OCI-M2 (cell line): ENCODE measurements at regions not wholly inside any gene's neighbourhood (a gene's known extent, or its start where the extent isn't known, plus 50 kb on each side); places are given as distances from the start of the nearest gene placed in this dataset.
"Not testable (repeated sequence)": the region's sequence is repeated elsewhere in the genome, so short reads cannot be mapped to it uniquely, and the experiment has no call there.

ENCODE experiments used
- DNase-seq: peaks from one replicate; lab custom pipeline; 2025; ENCODE audit not compliant: unreplicated experiment; lab: John Stamatoyannopoulos, UW

DNA sequence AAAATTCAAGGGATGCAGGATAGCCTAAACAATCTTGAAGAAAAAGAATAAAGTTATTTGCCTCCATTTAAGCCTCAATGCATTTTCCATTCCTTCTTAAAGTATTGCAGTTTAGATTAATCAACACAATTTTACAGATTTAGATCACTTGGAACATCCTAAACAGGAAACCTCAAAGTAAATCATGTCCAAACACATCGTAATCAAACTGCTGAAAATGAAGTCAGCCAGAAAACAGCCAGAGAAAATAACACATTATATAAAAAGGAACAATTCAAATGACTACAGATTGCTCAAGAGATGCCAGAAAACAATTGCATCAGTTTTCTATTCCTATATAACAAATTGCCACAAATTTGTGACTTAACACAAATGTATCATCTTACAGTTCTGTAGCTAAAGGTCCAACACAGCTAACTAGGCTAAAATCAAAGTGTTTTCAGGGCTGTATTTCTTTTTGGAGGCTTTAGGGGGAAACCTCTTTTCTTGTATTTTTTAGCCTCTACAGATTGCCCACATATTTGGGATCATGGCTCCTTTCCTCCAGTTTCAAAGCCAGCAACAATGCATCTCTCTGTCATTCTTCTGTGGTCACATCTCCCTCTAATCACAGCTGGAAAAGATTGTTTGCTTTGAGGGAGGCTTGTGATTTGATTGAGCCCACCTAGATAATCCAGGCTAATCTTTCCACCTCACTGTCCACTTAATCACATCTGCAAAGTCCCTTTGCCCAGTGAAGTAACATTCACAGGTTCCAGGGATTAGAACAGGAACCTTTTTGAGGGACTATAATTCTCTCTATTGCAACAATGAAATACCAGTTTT lies 543.3 kb upstream of the UBE2E2 start:
- DNase-seq, result no peak

DNA sequence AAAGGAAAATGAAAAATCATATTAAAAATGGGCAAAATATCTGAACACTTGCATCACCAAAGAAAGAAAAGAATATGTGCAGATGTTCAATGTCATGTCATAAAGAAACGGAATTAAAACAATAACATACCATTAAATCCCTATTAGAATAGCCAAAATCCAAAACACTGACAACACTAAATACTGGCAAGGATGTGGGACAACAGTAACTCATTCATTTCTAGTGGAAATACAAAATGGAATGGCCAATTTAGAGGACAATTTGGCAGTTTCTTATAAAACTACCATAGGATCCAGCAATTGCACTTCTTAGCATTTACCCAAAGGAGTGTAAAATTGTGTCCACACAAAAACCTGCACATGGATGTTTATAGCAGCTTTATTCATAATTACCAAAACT lies 542.5 kb upstream of the UBE2E2 start:
- DNase-seq, result no peak

- no peak for DNase-seq
Measured at GRCh38 chr3:22661121-22661700, 541.9 kb upstream of the UBE2E2 start.

GRCh38 chr3:22665528-22665927 lies 537.6 kb upstream of the UBE2E2 start:
- DNase-seq, result no peak

DNA sequence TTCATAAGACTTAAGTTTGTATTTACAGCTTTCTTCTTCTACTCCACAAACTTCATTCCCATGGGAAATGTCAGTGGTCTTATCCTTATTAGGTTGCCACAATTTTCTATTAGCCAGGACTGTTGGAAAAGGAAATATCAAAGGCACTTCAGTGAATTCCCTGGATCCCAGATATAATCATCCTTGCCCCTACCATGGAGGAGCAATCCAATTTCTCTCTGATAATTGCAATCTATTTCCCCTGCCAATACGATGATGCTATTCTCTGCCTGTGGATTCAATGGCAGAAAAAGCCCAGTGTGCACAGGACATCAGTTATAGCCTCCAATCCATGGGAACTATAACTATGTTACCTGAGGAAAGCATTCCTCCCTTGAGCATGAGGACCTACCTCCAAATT lies 536.4 kb upstream of the UBE2E2 start:
- no peak for DNase-seq

GRCh38 chr3:22671848-22672247 lies 531.3 kb upstream of the UBE2E2 start:
- no peak for DNase-seq

DNA sequence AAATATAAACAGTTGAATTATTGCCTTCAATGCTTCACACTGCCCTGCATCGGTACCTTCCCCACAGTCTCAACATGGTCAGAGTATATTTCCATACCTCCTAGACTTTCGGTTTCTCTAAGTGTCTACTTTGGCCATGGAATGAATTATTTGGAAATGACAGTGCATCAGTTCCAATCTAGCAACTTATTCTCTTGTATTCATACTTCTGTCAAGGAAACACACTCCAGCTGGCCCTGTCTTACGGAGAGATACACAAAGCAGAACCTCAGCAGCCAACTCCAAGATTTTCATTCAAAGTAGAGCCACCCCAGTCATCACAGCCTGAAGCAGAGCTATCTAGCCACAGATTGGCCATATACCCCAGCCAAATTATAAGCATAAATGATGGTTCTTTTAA lies 518.4 kb upstream of the UBE2E2 start:
- DNase-seq, result no peak

DNA sequence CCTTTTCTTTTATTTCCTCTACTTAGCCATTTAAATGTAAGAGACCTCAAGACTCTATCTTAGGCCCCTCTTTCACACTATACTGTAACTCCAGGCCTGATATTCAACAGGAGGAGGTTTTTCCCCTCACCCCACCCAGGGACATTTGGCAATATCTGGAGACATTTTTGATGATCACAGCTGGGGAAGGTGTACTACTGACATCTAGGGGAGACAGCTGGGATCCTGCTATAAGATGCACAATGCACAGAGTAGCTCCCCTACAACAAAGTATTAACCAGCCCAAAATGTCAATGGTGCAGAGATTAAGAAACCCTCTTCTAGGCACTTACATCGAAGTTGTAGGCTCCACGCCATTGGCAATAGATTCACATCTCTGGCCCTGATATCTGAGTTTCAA lies 517.5 kb upstream of the UBE2E2 start:
- DNase-seq, result no peak

GRCh38 chr3:22691407-22691806 lies 511.7 kb upstream of the UBE2E2 start:
- no peak for DNase-seq

DNA sequence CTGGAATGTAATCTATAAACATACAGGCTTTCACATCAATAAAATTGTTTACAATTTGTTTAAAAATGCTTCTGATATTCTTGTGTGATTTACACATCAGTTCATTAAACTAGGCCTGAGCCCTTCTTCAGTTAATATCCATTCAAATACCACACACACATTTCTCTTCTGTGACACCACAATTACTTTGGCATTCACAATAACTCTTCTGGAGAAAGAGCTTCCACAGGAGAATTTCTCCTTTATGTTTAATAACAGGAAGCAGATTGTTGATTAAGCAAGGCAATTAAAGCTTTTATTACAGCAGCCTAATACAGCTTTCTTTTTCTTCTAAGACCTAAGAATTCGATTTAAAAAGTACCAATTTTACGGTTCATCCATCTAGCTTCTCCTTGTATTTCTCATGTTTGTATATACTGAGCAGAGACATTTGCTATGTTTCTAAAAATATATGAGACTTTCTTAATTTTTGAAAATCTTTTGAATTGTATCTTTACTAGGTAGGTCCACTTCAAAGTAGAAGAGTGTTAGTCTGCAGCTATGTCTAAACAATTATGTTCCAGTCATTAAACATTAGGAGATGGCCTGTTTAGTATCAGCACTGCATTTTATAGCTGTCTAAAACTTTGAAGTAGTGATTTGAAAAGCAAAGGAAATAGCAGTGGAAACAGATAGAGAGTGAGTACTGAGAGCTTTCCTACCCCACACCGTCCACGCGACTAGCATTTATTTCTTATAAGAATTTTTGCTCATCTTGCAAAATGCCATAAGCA lies 511.1 kb upstream of the UBE2E2 start:
- no peak for DNase-seq

DNA sequence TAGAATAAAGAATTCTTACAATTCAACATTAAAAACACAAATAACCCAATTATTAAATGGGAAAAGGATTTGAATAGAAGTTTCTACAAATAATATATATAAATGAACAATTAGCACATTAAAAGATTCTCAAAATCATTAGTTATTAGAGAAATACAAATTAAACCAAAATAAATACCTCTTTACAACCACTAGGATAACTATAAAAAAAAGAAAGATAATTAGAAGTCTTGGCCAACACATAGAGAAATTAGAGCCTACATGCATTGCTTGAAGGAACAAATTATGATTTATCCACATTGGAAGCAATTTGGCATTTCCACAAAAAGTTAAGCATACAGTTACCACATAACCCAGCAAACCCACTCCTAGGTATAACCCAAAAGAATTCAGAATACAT lies 502.3 kb upstream of the UBE2E2 start:
- DNase-seq, result no peak

DNA sequence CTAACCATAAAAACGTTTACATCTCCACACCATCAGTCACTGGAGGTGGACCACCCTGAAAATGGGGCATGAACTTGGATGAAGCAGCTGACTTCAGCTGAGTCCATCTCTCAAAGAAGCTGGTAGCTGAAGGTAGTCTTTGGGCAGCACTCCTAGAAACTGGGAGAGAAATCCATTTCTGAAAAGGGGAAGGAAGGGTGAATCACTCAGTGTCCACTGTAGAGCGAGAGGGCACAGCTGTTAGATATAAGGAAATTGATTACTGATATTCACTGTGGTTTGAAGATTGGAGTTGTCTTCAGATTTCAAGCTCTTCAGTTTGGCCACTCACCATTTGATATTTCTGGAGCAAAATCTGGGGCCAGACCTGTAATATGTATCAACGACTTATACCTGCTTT lies 499.0 kb upstream of the UBE2E2 start:
- no peak for DNase-seq

- no peak for DNase-seq
Measured at GRCh38 chr3:22704571-22705354, 498.4 kb upstream of the UBE2E2 start.

DNA sequence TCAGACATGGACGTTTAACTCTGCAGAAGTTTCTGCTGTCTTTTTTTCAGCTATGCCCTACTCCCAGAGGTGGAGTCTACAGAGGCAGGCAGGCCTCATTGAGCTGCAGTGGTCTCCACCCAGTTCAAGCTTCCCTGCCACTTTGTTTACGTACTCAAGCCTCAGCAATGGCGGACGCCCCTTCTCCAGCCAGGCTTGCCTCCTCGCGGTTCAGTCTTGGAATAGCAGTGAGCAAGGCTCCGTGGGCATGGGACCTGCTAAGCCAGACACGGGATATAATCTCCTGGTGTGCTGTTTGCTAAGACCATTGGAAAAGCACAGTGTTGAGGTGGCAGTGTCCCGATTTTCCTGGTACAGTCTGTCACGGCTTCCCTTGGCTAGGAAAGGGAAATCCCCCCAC lies 496.2 kb upstream of the UBE2E2 start:
- not testable (repeated sequence) for DNase-seq

DNA sequence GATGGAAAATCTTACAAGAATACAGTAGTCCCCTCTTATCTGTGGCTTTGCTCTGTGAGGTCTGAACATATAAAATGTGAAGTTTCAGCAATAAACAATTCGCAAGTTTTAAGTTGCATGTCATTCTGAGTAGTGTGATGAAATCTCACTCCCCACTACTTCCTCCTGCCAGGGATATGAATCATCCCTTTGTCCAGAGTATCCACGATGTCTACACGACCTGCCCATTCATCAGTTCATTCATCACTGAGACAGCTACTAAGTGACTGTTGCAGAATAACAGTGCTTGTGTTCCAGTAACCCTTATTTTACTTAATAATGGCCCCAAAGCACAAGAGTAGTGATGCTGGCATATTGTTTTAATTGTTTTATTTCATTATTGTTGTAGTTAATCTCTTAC lies 489.2 kb upstream of the UBE2E2 start:
- no peak for DNase-seq

DNA sequence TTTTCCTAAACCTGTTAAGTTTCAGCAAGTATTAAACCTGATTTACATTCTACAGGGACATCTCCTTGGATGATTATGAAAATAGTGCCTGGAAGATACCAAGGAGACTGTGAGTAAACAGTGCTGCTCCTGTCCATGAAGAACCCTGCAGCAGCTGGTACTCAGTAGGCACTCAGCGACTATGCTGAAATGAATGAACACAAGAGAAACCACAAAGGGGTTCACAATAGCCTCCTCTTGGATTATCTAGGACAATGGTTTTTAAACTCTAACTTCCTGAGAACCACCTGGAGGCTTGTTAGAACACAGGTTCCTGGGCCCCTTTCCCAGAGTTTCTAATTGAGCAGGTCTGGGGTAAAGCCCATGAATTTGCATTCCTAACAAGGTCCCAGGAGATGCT lies 488.4 kb upstream of the UBE2E2 start:
- no peak for DNase-seq

GRCh38 chr3:22720596-22720995 lies 482.5 kb upstream of the UBE2E2 start:
- no peak for DNase-seq

- no peak for DNase-seq
Measured at GRCh38 chr3:22724420-22724819, 478.7 kb upstream of the UBE2E2 start.

- DNase-seq, result no peak
Measured at GRCh38 chr3:22728406-22728805, 474.7 kb upstream of the UBE2E2 start.

- DNase-seq, result no peak
Measured at GRCh38 chr3:22729212-22729611, 473.9 kb upstream of the UBE2E2 start.

- DNase-seq, result no peak
Measured at GRCh38 chr3:22729981-22730380, 473.1 kb upstream of the UBE2E2 start.
